ENCODE measurements at regions not wholly inside any gene's neighbourhood (a gene's known extent, or its start where the extent isn't known, plus 50 kb on each side); places are given as distances from the start of the nearest gene placed in this dataset.

GRCh38 chrX:5771441-5771840 is 457.2 kb downstream of the NLGN4X start:
- TF ChIP-seq CTCF (IDR thresholded peaks at IDR 0.05) (no peak), POLR2A (IDR thresholded peaks at IDR 0.05) (no peak)

All from Peyer's patch (tissue), 4 donors.